Caco-2 (cell line): ENCODE measurements at regions not wholly inside any gene's neighbourhood (a gene's known extent, or its start where the extent isn't known, plus 50 kb on each side); places are given as distances from the start of the nearest gene placed in this dataset.

ENCODE experiments used
- BruUV-seq: library from RNA; stranded (reverse); fragments of 400-500 nt; replicated peaks from 2 replicates; lab custom pipeline; 2021; lab: Mats Ljungman, UMichigan
- CTCF ChIA-PET: fragments of 300-600 bp; sonication (Branson Sonifier 250); formaldehyde crosslinking; loops from one replicate; lab custom pipeline; 2022; ENCODE audit warnings: antibody characterized with exemption; lab: Charles Lee
- POLR2A ChIA-PET: fragments of 300-600 bp; sonication (Branson Sonifier 250); formaldehyde crosslinking; loops from one replicate; lab custom pipeline; 2022; ENCODE audit warnings: antibody characterized with exemption; lab: Charles Lee
- DNase-seq, 2 experiments: peaks; one replicate each; pipeline versions ENCODE4 v3.0.0 to v3.0.0-alpha.2; 2020 to 2022
- H3K27me3 ChIP-seq: replicated peaks from 2 replicates; pipeline ENCODE4 v1.6.0; 2011; ENCODE audit warnings: low read length; ENCODE audit not compliant: control insufficient read depth, insufficient read depth
- H3K36me3 ChIP-seq: 2 replicates; pipeline ENCODE4 v1.5.1; 2011; ENCODE audit warnings: low read length; ENCODE audit not compliant: control insufficient read depth, insufficient read depth
- H3K4me1 ChIP-seq: fragments of 250-450 bp; sonication (Bioruptor Pico); 2 replicates; pipeline ENCODE4 v1.5.1; 2020; ENCODE audit warnings: mild to moderate bottlenecking
- H3K4me3 ChIP-seq: 2 replicates; pipeline ENCODE4 v1.5.1; 2011; ENCODE audit warnings: low read depth, mild to moderate bottlenecking, control low read depth, low read length
- H3K9me3 ChIP-seq: fragments of 250-450 bp; sonication (Bioruptor Pico); 2 replicates; pipeline ENCODE4 v1.5.1; 2020; ENCODE audit warnings: mild to moderate bottlenecking, moderate library complexity
- H3K27ac Mint-ChIP-seq: one replicate; pipeline ENCODE4 v1.8.0; 2022; ENCODE audit warnings: mixed read lengths; ENCODE audit not compliant: unreplicated experiment
- H3K27me3 Mint-ChIP-seq: one replicate; pipeline ENCODE4 v1.8.0; 2022; ENCODE audit warnings: mixed read lengths; ENCODE audit not compliant: insufficient read depth, unreplicated experiment
- H3K36me3 Mint-ChIP-seq: one replicate; pipeline ENCODE4 v1.8.0; 2022; ENCODE audit warnings: mild to moderate bottlenecking, mixed read lengths; ENCODE audit not compliant: insufficient read depth, unreplicated experiment
- H3K4me1 Mint-ChIP-seq: one replicate; pipeline ENCODE4 v1.8.0; 2022; ENCODE audit warnings: low read depth, mixed read lengths; ENCODE audit not compliant: unreplicated experiment
- H3K4me3 Mint-ChIP-seq: one replicate; pipeline ENCODE4 v1.8.0; 2022; ENCODE audit warnings: mild to moderate bottlenecking, moderate library complexity, mixed read lengths; ENCODE audit not compliant: unreplicated experiment
- H3K9me3 Mint-ChIP-seq: one replicate; pipeline ENCODE4 v1.8.0; 2022; ENCODE audit warnings: mixed read lengths; ENCODE audit not compliant: unreplicated experiment
- intact Hi-C: fragments of 100-400 bp; cut with micrococcal nuclease; formaldehyde crosslinking; loops from one replicate; pipeline ENCODE4 v1.10.0; 2022; ENCODE audit not compliant: unreplicated experiment
- TF ChIP-seq, protein P1 (sequence below), 2 experiments: fragments of 200-600 bp in 1 of 2; IDR thresholded peaks; 1 replicate in 1 of 2; 2 replicates in 1 of 2; pipeline versions ENCODE4 v1.5.1 to v1.8.0; 2011 to 2022; ENCODE audit warnings: antibody characterized with exemption in 1 of 2, control low read depth in 1 of 2, inconsistent platforms in 1 of 2, low read depth in 1 of 2, low read length in 1 of 2, mild to moderate bottlenecking in 1 of 2, moderate library complexity in 1 of 2; ENCODE audit not compliant: insufficient read depth in 1 of 2, severe bottlenecking in 1 of 2, unreplicated experiment in 1 of 2

DNA sequence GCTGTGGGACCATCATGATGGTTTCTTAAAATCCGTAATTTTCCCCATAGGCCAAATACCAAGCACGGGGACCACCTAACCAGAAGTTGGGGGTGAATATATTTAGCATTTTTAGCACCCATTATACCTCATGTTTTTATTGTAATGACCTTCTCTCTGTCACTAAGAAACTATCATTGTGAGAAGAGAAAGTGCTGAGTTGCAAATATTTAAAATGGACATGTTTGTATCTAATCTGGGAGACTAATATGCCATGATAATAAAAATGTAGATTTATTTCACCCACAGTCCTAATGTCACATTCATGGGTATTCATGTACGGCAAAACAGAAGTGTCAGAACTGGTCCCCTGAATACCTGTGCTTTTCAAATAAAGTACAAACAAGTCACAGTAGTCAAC, 398.9 kb upstream of the NR2F2 start:
- Mint-ChIP-seq H3K9me3 (no peaks in the 10 kb centered on the region), H3K4me1 (no peaks in the 10 kb centered on the region), H3K36me3 (no peaks in the 10 kb centered on the region), H3K4me3 (no peak overlapping the region), H3K27ac (no peak overlapping the region), H3K27me3 (no peaks in the 10 kb centered on the region)
- DNase-seq: no peak
- intact Hi-C loops: no loop called here
- TF ChIP-seq, protein P1, sequence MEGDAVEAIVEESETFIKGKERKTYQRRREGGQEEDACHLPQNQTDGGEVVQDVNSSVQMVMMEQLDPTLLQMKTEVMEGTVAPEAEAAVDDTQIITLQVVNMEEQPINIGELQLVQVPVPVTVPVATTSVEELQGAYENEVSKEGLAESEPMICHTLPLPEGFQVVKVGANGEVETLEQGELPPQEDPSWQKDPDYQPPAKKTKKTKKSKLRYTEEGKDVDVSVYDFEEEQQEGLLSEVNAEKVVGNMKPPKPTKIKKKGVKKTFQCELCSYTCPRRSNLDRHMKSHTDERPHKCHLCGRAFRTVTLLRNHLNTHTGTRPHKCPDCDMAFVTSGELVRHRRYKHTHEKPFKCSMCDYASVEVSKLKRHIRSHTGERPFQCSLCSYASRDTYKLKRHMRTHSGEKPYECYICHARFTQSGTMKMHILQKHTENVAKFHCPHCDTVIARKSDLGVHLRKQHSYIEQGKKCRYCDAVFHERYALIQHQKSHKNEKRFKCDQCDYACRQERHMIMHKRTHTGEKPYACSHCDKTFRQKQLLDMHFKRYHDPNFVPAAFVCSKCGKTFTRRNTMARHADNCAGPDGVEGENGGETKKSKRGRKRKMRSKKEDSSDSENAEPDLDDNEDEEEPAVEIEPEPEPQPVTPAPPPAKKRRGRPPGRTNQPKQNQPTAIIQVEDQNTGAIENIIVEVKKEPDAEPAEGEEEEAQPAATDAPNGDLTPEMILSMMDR (IDR thresholded peaks at IDR 0.05; ENCODE audit: insufficient read depth in 1 of 2, low read depth in 1 of 2, low read length in 1 of 2, severe bottlenecking in 1 of 2, unreplicated experiment in 1 of 2): no peak
- Histone ChIP-seq H3K36me3 (no peaks in the 10 kb centered on the region), H3K9me3 (no peaks in the 10 kb centered on the region), H3K4me1 (no peaks in the 10 kb centered on the region), H3K4me3 (no peak overlapping the region), H3K27me3 (no peaks in the 10 kb centered on the region)
- ChIA-PET POLR2A (no interaction called here), CTCF (no interaction called here)
- BruUV-seq: no TSS peak

DNA sequence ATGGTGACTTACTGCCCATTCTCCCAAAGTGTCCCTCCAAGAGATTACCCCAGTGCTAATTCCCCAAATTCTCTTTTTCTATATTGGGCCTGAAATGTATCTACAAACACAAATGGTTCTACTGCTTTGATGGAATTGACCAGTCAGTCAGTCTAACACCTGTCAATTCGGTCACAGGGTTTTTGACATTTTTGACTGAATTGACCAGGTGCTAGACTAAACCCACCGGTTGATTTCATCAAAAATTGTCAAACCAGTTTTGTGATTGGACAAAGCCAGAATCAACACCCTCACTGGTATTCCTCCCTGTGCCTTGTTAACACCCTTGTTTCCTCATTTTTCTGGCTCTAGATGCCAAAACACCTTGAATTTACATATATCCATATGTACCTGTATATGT, 398.4 kb upstream of the NR2F2 start:
- no TSS peak for BruUV-seq
- no peak overlapping the region for H3K4me3 ChIP-seq
- no peaks in the 10 kb centered on the region for H3K9me3 Mint-ChIP-seq
- no peak for DNase-seq
- H3K36me3 Mint-ChIP-seq: no peaks in the 10 kb centered on the region
- H3K9me3 ChIP-seq: no peaks in the 10 kb centered on the region
- POLR2A ChIA-PET: no interaction called here
- CTCF ChIA-PET: no interaction called here
- intact Hi-C loops: no loop called here
- no peaks in the 10 kb centered on the region for H3K27me3 ChIP-seq
- H3K4me1 ChIP-seq: no peaks in the 10 kb centered on the region
- H3K4me1 Mint-ChIP-seq: no peaks in the 10 kb centered on the region
- no peak overlapping the region for H3K4me3 Mint-ChIP-seq
- H3K36me3 ChIP-seq: no peaks in the 10 kb centered on the region
- TF ChIP-seq, protein P1 (IDR thresholded peaks at IDR 0.05; ENCODE audit: insufficient read depth in 1 of 2, low read depth in 1 of 2, low read length in 1 of 2, severe bottlenecking in 1 of 2, unreplicated experiment in 1 of 2): no peak
- no peaks in the 10 kb centered on the region for H3K27me3 Mint-ChIP-seq
- no peak overlapping the region for H3K27ac Mint-ChIP-seq

DNA sequence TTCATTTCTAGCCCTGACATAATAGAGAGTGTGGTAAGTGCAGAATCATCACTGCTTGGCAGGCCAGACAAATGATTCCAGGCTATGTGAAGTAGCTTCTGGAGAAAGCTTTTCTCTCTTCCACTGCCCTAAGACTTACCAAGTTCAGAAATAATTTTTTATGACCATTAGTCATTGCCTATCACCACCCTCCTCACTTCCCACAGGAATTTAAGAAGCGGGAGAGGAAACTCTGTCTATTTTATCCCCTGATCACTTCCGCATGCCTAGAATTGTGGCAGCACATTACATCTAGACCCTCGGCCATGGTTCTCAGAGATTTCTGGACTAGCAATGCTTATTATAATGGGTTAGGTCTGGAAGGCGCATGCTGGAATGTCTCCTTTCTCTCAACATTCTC, 397.8 kb upstream of the NR2F2 start:
- H3K36me3 ChIP-seq: no peaks in the 10 kb centered on the region
- BruUV-seq: no TSS peak
- DNase-seq: no peak
- TF ChIP-seq, protein P1 (IDR thresholded peaks at IDR 0.05; ENCODE audit: insufficient read depth in 1 of 2, low read depth in 1 of 2, low read length in 1 of 2, severe bottlenecking in 1 of 2, unreplicated experiment in 1 of 2): no peak
- ChIA-PET CTCF (no interaction called here), POLR2A (no interaction called here)
- H3K4me1 Mint-ChIP-seq: no peaks in the 10 kb centered on the region
- H3K27ac Mint-ChIP-seq: no peak overlapping the region
- no peaks in the 10 kb centered on the region for H3K9me3 ChIP-seq
- H3K4me3 Mint-ChIP-seq: no peak overlapping the region
- no peaks in the 10 kb centered on the region for H3K27me3 ChIP-seq
- H3K4me1 ChIP-seq: no peaks in the 10 kb centered on the region
- H3K27me3 Mint-ChIP-seq: no peaks in the 10 kb centered on the region
- intact Hi-C loops: no loop called here
- no peak overlapping the region for H3K4me3 ChIP-seq
- H3K36me3 Mint-ChIP-seq: no peaks in the 10 kb centered on the region
- H3K9me3 Mint-ChIP-seq: no peaks in the 10 kb centered on the region
